Smooth muscle cell (in vitro differentiated cells): ENCODE measurements at regions not wholly inside any gene's neighbourhood (a gene's known extent, or its start where the extent isn't known, plus 50 kb on each side); places are given as distances from the start of the nearest gene placed in this dataset.

Experiments used
- DNase-seq: peaks from one replicate; lab custom pipeline; 2025; ENCODE audit not compliant: unreplicated experiment; lab: John Stamatoyannopoulos, UW
- H2AFZ ChIP-seq: fragments of 200-600 bp; sonication (generic); 2 replicates; pipeline ENCODE4 v1.6.0; 2016; ENCODE audit warnings: antibody characterized with exemption, low read depth, mild to moderate bottlenecking
- H3F3A ChIP-seq: fragments of 200-600 bp; sonication (generic); 2 replicates; pipeline ENCODE4 v1.6.0; 2017; ENCODE audit warnings: antibody characterized with exemption, low read depth
- H3K27ac ChIP-seq: fragments of 200-600 bp; sonication (generic); 2 replicates; pipeline ENCODE4 v1.5.1; 2016; ENCODE audit warnings: low read depth, mild to moderate bottlenecking
- H3K27me3 ChIP-seq: fragments of 200-600 bp; sonication (generic); 2 replicates; pipeline ENCODE4 v1.6.1; 2016; ENCODE audit warnings: low read depth, mild to moderate bottlenecking
- H3K36me3 ChIP-seq: fragments of 200-600 bp; sonication (generic); 2 replicates; pipeline ENCODE4 v1.5.1; 2016; ENCODE audit warnings: low read depth
- H3K4me1 ChIP-seq: fragments of 200-600 bp; sonication (generic); 2 replicates; pipeline ENCODE4 v1.5.1; 2016; ENCODE audit warnings: low read depth
- H3K4me2 ChIP-seq: fragments of 200-600 bp; sonication (generic); 2 replicates; pipeline ENCODE4 v1.6.0; 2016; ENCODE audit warnings: mild to moderate bottlenecking
- H3K4me3 ChIP-seq: fragments of 200-600 bp; sonication (generic); 2 replicates; pipeline ENCODE4 v1.5.1; 2016; ENCODE audit warnings: mild to moderate bottlenecking
- H3K79me2 ChIP-seq: fragments of 200-600 bp; sonication (generic); 2 replicates; pipeline ENCODE4 v1.6.0; 2016; ENCODE audit warnings: low read depth, mild to moderate bottlenecking
- H3K9ac ChIP-seq: fragments of 200-600 bp; sonication (generic); 2 replicates; pipeline ENCODE4 v1.6.0; 2016; ENCODE audit warnings: low read depth
- H3K9me3 ChIP-seq: fragments of 200-600 bp; sonication (generic); replicated peaks from 2 replicates; pipeline ENCODE4 v1.5.1; 2016; ENCODE audit warnings: low read depth
- H4K20me1 ChIP-seq: fragments of 200-600 bp; sonication (generic); 2 replicates; pipeline ENCODE4 v1.6.0; 2016; ENCODE audit warnings: low read depth
- WGBS: methylation state at CpG from one replicate; pipeline ENCODE4 v1.1.7; 2016; ENCODE audit warnings: low lambda C conversion rate; 5-methylcytosine and 5-hydroxymethylcytosine counted together
- TF ChIP-seq, protein P1 (sequence below): fragments of 200-600 bp; sonication (generic); IDR thresholded peaks from 2 replicates; pipeline ENCODE4 v1.5.1; 2017; ENCODE audit warnings: borderline replicate concordance, mild to moderate bottlenecking, antibody characterized with exemption; ENCODE audit not compliant: insufficient read depth, poor library complexity, severe bottlenecking

DNA sequence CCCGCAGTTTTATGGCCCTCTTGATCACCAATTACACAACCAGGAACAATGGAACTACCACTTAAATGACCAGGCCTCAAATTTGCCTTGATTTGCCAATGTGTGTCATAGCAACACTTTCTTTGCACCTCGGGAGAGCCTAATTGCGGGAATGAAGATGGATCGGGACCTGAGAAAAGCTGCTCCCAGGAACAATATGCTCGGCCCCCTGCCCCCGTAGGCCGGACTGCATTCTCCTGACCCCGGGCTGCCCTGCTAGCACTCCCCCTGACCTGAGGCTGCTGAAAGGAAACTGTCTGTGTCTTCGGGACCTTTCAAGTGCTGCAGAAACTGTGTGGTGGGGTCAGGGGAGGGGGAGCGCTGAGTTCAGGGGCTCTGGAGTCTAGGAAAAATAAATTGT lies 294.3 kb upstream of the IRX1 start:
- Histone ChIP-seq H3K9me3 (no peaks in the 10 kb centered on the region), H2AFZ (no peak overlapping the region), H3K27ac (no peak overlapping the region), H4K20me1 (no peaks in the 10 kb centered on the region), H3K27me3 (peaks cover 11% of the 10 kb centered on the region), H3K36me3 (no peaks in the 10 kb centered on the region), H3K4me1 (no peaks in the 10 kb centered on the region), H3K9ac (no peak overlapping the region), H3F3A (no peaks in the 10 kb centered on the region), H3K79me2 (no peaks in the 10 kb centered on the region), H3K4me3 (no peak overlapping the region), H3K4me2 (no peak overlapping the region)
- DNase-seq = no peak
- WGBS = 81% methylated on average over 10 of the region's 10 CpGs
- TF ChIP-seq, protein P1, sequence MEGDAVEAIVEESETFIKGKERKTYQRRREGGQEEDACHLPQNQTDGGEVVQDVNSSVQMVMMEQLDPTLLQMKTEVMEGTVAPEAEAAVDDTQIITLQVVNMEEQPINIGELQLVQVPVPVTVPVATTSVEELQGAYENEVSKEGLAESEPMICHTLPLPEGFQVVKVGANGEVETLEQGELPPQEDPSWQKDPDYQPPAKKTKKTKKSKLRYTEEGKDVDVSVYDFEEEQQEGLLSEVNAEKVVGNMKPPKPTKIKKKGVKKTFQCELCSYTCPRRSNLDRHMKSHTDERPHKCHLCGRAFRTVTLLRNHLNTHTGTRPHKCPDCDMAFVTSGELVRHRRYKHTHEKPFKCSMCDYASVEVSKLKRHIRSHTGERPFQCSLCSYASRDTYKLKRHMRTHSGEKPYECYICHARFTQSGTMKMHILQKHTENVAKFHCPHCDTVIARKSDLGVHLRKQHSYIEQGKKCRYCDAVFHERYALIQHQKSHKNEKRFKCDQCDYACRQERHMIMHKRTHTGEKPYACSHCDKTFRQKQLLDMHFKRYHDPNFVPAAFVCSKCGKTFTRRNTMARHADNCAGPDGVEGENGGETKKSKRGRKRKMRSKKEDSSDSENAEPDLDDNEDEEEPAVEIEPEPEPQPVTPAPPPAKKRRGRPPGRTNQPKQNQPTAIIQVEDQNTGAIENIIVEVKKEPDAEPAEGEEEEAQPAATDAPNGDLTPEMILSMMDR = no peak

- H4K20me1 ChIP-seq = no peaks in the 10 kb centered on the region
- 87% methylated on average over 13 of the region's 13 CpGs for WGBS
- no peaks in the 10 kb centered on the region for H3K79me2 ChIP-seq
- no peak overlapping the region for H2AFZ ChIP-seq
- H3K9me3 ChIP-seq = no peaks in the 10 kb centered on the region
- no peak overlapping the region for H3K4me3 ChIP-seq
- no peak overlapping the region for H3K9ac ChIP-seq
- peaks cover 14% of the 10 kb centered on the region for H3K27me3 ChIP-seq
- H3K4me2 ChIP-seq = no peak overlapping the region
- H3K27ac ChIP-seq = no peak overlapping the region
- H3K36me3 ChIP-seq = no peaks in the 10 kb centered on the region
- DNase-seq = no peak
- H3K4me1 ChIP-seq = no peaks in the 10 kb centered on the region
- TF ChIP-seq, protein P1 = no peak
- H3F3A ChIP-seq = no peaks in the 10 kb centered on the region
These were observed 294.9 kb upstream of the IRX1 start for GRCh38 chr5:3300726-3301125.

GRCh38 chr5:3299441-3299840 lies 296.2 kb upstream of the IRX1 start:
- 88% methylated on average over 7 of the region's 7 CpGs for WGBS
- H3F3A ChIP-seq = no peaks in the 10 kb centered on the region

DNA sequence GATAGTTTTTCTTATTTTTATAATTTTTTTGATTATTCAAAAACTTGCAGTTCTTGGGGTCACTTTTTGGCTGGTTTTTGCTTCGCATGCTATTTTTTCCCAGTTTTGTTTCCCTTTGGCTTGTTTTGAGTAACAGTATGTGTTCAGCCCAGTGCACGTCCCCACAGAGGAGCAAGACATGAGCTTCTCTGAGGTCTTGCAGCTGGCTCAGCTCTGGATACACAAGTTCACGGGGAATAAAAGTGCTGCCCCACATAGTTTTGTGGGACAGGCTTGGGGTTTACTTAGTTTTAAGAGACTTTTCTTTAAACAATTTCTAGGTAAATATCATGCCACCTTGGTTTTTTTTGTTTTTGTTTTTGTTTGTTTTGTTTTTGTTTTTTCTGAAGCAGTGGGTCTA lies 297.8 kb upstream of the IRX1 start:
- Histone ChIP-seq H3K9ac (no peak overlapping the region), H3K4me2 (no peak overlapping the region), H4K20me1 (no peaks in the 10 kb centered on the region), H3K4me3 (no peak overlapping the region), H3K36me3 (no peaks in the 10 kb centered on the region), H3K4me1 (no peaks in the 10 kb centered on the region), H3K79me2 (no peaks in the 10 kb centered on the region), H3K9me3 (no peaks in the 10 kb centered on the region), H3K27me3 (peaks cover 14% of the 10 kb centered on the region), H2AFZ (no peak overlapping the region), H3F3A (no peaks in the 10 kb centered on the region), H3K27ac (no peak overlapping the region)
- TF ChIP-seq, protein P1 = no peak
- DNase-seq = no peak
- WGBS = 94% methylated on average over 3 of the region's 3 CpGs

More at GRCh38 chr5:3299441-3299840, 296.2 kb upstream of the IRX1 start:
- TF ChIP-seq, protein P1 = no peak
- no peak overlapping the region for H2AFZ ChIP-seq
- no peaks in the 10 kb centered on the region for H3K4me1 ChIP-seq
- H3K27me3 ChIP-seq = peaks cover 14% of the 10 kb centered on the region
- no peak overlapping the region for H3K4me2 ChIP-seq
- no peak for DNase-seq
- H3K4me3 ChIP-seq = no peak overlapping the region
- H3K79me2 ChIP-seq = no peaks in the 10 kb centered on the region
- no peaks in the 10 kb centered on the region for H4K20me1 ChIP-seq
- H3K27ac ChIP-seq = no peak overlapping the region
- H3K36me3 ChIP-seq = no peaks in the 10 kb centered on the region
- no peak overlapping the region for H3K9ac ChIP-seq
- no peaks in the 10 kb centered on the region for H3K9me3 ChIP-seq
